ENCODE measurements at regions not wholly inside any gene's neighbourhood (a gene's known extent, or its start where the extent isn't known, plus 50 kb on each side); places are given as distances from the start of the nearest gene placed in this dataset.

GRCh38 chr7:118572604-118573003, 348.1 kb downstream of the ANKRD7 start:
- no peaks in the 10 kb centered on the region for H3K36me3 ChIP-seq
- no peak overlapping the region for H3K4me3 ChIP-seq
- no peaks in the 10 kb centered on the region for H3K4me1 ChIP-seq
- no peaks in the 10 kb centered on the region for H3K9me3 ChIP-seq
- DNase-seq (ENCODE audit: low spot score in 2 of 2), result no peak
- no peaks in the 10 kb centered on the region for H3K27me3 ChIP-seq
- intact Hi-C loops (cut with DNase I; ENCODE audit: low total_unique reads), result no loop called here
- TF ChIP-seq POLR2AphosphoS5 (IDR thresholded peaks at IDR 0.05) (no peak), POLR2A (IDR thresholded peaks at IDR 0.05) (no peak), CTCF (IDR thresholded peaks at IDR 0.05) (no peak)
- H3K27ac ChIP-seq, result no peak overlapping the region

- DNase-seq (ENCODE audit: low spot score in 2 of 2), result no peak
- Histone ChIP-seq H3K9me3 (no peaks in the 10 kb centered on the region), H3K36me3 (no peaks in the 10 kb centered on the region), H3K27ac (no peak overlapping the region), H3K4me1 (no peaks in the 10 kb centered on the region), H3K27me3 (no peaks in the 10 kb centered on the region), H3K4me3 (no peak overlapping the region)
- intact Hi-C loops (cut with DNase I; ENCODE audit: low total_unique reads), result no loop called here
- TF ChIP-seq CTCF (IDR thresholded peaks at IDR 0.05) (no peak), POLR2A (IDR thresholded peaks at IDR 0.05) (no peak), POLR2AphosphoS5 (IDR thresholded peaks at IDR 0.05) (no peak)
Observed at GRCh38 chr7:118573085-118573484, 348.6 kb downstream of the ANKRD7 start.

- H3K9me3 ChIP-seq, result no peaks in the 10 kb centered on the region
- no peaks in the 10 kb centered on the region for H3K27me3 ChIP-seq
- H3K4me1 ChIP-seq, result no peaks in the 10 kb centered on the region
- no peak overlapping the region for H3K27ac ChIP-seq
- no peak for DNase-seq (ENCODE audit: low spot score in 2 of 2)
- no peaks in the 10 kb centered on the region for H3K36me3 ChIP-seq
- no peak overlapping the region for H3K4me3 ChIP-seq
- TF ChIP-seq CTCF (IDR thresholded peaks at IDR 0.05) (no peak), POLR2A (IDR thresholded peaks at IDR 0.05) (no peak), POLR2AphosphoS5 (IDR thresholded peaks at IDR 0.05) (no peak)
- intact Hi-C loops (cut with DNase I; ENCODE audit: low total_unique reads), result no loop called here
Observed at GRCh38 chr7:118575393-118575948, 351.0 kb downstream of the ANKRD7 start.

GRCh38 chr7:118580743-118581382, 356.4 kb downstream of the ANKRD7 start:
- DNase-seq (ENCODE audit: low spot score in 2 of 2), result no peak
- intact Hi-C loops (cut with DNase I; ENCODE audit: low total_unique reads), result no loop called here
- Histone ChIP-seq H3K27ac (no peak overlapping the region), H3K9me3 (no peaks in the 10 kb centered on the region), H3K36me3 (no peaks in the 10 kb centered on the region), H3K4me3 (no peak overlapping the region), H3K4me1 (no peaks in the 10 kb centered on the region), H3K27me3 (no peaks in the 10 kb centered on the region)
- TF ChIP-seq CTCF (IDR thresholded peaks at IDR 0.05) (no peak), POLR2A (IDR thresholded peaks at IDR 0.05) (no peak), POLR2AphosphoS5 (IDR thresholded peaks at IDR 0.05) (no peak)

GRCh38 chr7:118583641-118584040, 359.1 kb downstream of the ANKRD7 start:
- Histone ChIP-seq H3K27me3 (no peaks in the 10 kb centered on the region), H3K4me3 (no peak overlapping the region), H3K36me3 (no peaks in the 10 kb centered on the region), H3K4me1 (no peaks in the 10 kb centered on the region), H3K27ac (no peak overlapping the region), H3K9me3 (peaks cover 3 to 10% of the 10 kb centered on the region in 2 donors)
- TF ChIP-seq POLR2A (IDR thresholded peaks at IDR 0.05), result no peak
- TF ChIP-seq POLR2AphosphoS5 (IDR thresholded peaks at IDR 0.05), result no peak
- TF ChIP-seq CTCF (IDR thresholded peaks at IDR 0.05), result no peak
- intact Hi-C loops (cut with DNase I; ENCODE audit: low total_unique reads), result no loop called here
- DNase-seq (ENCODE audit: low spot score in 2 of 2), result no peak

All from breast epithelium (tissue), 4 donors.